Fibroblast of lung (primary cell): ENCODE measurements at regions not wholly inside any gene's neighbourhood (a gene's known extent, or its start where the extent isn't known, plus 50 kb on each side); places are given as distances from the start of the nearest gene placed in this dataset.
"Not testable (repeated sequence)": the region's sequence is repeated elsewhere in the genome, so short reads cannot be mapped to it uniquely, and the experiment has no call there.

Experiments used
- DNase-seq, 2 donors: peaks; one replicate each; pipeline versions ENCODE4 v3.0.0 to v3.0.0-alpha.2; 2010; ENCODE audit warnings: low read depth in 2 of 2
- H2AFZ ChIP-seq: 2 replicates; pipeline ENCODE4 v1.5.1; 2012; ENCODE audit warnings: low read length, control low read depth, inconsistent platforms
- H3K27ac ChIP-seq: 2 replicates; pipeline ENCODE4 v1.5.1; 2011; ENCODE audit warnings: low read length, control low read depth; ENCODE audit not compliant: insufficient read depth
- H3K27me3 ChIP-seq: 2 replicates; pipeline ENCODE4 v1.5.1; 2011; ENCODE audit warnings: mild to moderate bottlenecking, low read length; ENCODE audit not compliant: control insufficient read depth, insufficient read depth
- H3K36me3 ChIP-seq: 2 replicates; pipeline ENCODE4 v1.5.1; 2011; ENCODE audit warnings: low read length; ENCODE audit not compliant: control insufficient read depth, insufficient read depth
- H3K4me1 ChIP-seq: 2 replicates; pipeline ENCODE4 v1.5.1; 2011; ENCODE audit warnings: low read length; ENCODE audit not compliant: control insufficient read depth, insufficient read depth; ENCODE audit errors: extremely low read depth
- H3K4me2 ChIP-seq: 2 replicates; pipeline ENCODE4 v1.5.1; 2011; ENCODE audit warnings: low read length, control low read depth; ENCODE audit not compliant: insufficient read depth; ENCODE audit errors: extremely low read depth
- H3K4me3 ChIP-seq, 4 experiments: fragments of 200-600 bp in 1 of 4; sonication (generic) in 1 of 4; replicated peaks in 1 of 4; 2 replicates each; pipeline ENCODE4 v1.5.1; 2011 to 2016; ENCODE audit warnings: low read length in 4 of 4, low read depth in 3 of 4, mild to moderate bottlenecking in 3 of 4, control low read depth in 2 of 4, inconsistent platforms in 1 of 4, mixed read lengths in 1 of 4; ENCODE audit not compliant: insufficient read depth in 1 of 4; ENCODE audit errors: control extremely low read depth in 1 of 4
- H3K79me2 ChIP-seq: 2 replicates; pipeline ENCODE4 v1.5.1; 2012; ENCODE audit warnings: mild to moderate bottlenecking, low read length, inconsistent platforms; ENCODE audit not compliant: control insufficient read depth, insufficient read depth
- H3K9ac ChIP-seq: 2 replicates; pipeline ENCODE4 v1.5.1; 2011; ENCODE audit warnings: mild to moderate bottlenecking, low read length, control low read depth; ENCODE audit not compliant: insufficient read depth
- H3K9me3 ChIP-seq: 2 replicates; pipeline ENCODE4 v1.5.1; 2012; ENCODE audit warnings: low read depth, low read length; ENCODE audit not compliant: control insufficient read depth, insufficient read depth
- H4K20me1 ChIP-seq: 2 replicates; pipeline ENCODE4 v1.5.1; 2011; ENCODE audit warnings: low read length; ENCODE audit not compliant: control insufficient read depth, insufficient read depth; ENCODE audit errors: extremely low read depth
- EZH2 ChIP-seq: IDR thresholded peaks from 2 replicates; pipeline ENCODE4 v1.5.1; 2012; ENCODE audit warnings: low read length, control low read depth, mild to moderate bottlenecking; ENCODE audit errors: missing control alignments
- TF ChIP-seq, protein P1 (sequence below), 2 donors: IDR thresholded peaks in 1 of 2; conservative IDR thresholded peaks in 1 of 2; 1 replicate in 1 of 2; 2 replicates in 1 of 2; pipeline ENCODE4 v1.5.1; 2011 to 2012; ENCODE audit warnings: low read length in 2 of 2, control low read depth in 1 of 2, inconsistent platforms in 1 of 2, low read depth in 1 of 2, mild to moderate bottlenecking in 1 of 2

DNA sequence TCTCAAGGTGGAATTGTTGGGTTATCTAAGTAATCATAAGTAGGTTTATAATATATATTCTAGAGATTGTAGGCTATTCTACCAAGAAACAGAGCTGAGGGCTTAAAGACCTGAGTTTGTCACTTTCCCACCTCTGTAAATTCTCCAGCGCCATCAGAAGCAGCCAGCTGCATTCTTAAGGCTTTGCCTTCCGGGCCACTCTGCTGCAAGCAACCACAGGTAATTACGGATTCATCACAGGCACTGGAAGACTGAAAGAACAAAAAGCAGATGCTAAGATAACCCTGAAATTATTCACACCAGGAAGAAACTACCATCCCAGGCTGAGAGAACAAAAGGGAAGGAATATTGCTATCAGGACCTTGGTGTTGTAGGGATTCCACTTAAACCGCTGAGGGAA is 137.8 kb upstream of the JCAD start:
- Histone ChIP-seq H3K27me3 (peaks cover 16% of the 10 kb centered on the region), H3K36me3 (no peaks in the 10 kb centered on the region), H3K27ac (no peak overlapping the region), H2AFZ (no peak overlapping the region), H3K79me2 (no peaks in the 10 kb centered on the region), H4K20me1 (no peaks in the 10 kb centered on the region), H3K4me3 (no peak overlapping the region), H3K9me3 (no peaks in the 10 kb centered on the region), H3K4me2 (no peak overlapping the region), H3K9ac (no peak overlapping the region), H3K4me1 (no peaks in the 10 kb centered on the region)
- DNase-seq, result no peak
- TF ChIP-seq, protein P1, sequence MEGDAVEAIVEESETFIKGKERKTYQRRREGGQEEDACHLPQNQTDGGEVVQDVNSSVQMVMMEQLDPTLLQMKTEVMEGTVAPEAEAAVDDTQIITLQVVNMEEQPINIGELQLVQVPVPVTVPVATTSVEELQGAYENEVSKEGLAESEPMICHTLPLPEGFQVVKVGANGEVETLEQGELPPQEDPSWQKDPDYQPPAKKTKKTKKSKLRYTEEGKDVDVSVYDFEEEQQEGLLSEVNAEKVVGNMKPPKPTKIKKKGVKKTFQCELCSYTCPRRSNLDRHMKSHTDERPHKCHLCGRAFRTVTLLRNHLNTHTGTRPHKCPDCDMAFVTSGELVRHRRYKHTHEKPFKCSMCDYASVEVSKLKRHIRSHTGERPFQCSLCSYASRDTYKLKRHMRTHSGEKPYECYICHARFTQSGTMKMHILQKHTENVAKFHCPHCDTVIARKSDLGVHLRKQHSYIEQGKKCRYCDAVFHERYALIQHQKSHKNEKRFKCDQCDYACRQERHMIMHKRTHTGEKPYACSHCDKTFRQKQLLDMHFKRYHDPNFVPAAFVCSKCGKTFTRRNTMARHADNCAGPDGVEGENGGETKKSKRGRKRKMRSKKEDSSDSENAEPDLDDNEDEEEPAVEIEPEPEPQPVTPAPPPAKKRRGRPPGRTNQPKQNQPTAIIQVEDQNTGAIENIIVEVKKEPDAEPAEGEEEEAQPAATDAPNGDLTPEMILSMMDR (conservative IDR thresholded peaks at IDR 0.05 in 1 of 2, IDR thresholded peaks at IDR 0.05 in 1 of 2; ENCODE audit: low read depth in 1 of 2, low read length in 2 of 2), result no peak
- TF ChIP-seq EZH2, result no peak

DNA sequence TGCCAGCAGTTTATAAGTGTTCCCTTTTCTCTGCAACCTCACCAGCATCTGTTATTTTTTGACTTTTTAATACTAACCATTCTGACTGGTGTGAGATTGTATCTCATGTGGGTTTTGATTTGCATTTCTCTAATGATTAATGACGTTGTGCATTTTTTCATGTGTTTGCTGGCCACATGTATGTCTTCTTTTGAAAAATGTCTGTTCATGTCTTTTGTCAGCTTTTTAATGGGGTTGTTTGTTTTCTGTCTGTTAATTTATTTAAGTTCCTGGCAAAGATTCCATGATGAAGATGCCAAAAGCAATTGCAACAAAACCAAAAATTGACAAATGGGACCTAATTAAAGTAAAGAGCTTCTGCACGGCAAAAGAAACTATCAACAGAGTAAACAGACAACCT is 137.2 kb upstream of the JCAD start:
- not testable (repeated sequence) for H3K27ac ChIP-seq, H3K9me3 ChIP-seq, H3K79me2 ChIP-seq, H3K9ac ChIP-seq, H3K4me2 ChIP-seq, H3K36me3 ChIP-seq, H2AFZ ChIP-seq, H3K4me3 ChIP-seq, H3K4me1 ChIP-seq, DNase-seq, H4K20me1 ChIP-seq
- H3K27me3 ChIP-seq, result peaks cover 16% of the 10 kb centered on the region

DNA sequence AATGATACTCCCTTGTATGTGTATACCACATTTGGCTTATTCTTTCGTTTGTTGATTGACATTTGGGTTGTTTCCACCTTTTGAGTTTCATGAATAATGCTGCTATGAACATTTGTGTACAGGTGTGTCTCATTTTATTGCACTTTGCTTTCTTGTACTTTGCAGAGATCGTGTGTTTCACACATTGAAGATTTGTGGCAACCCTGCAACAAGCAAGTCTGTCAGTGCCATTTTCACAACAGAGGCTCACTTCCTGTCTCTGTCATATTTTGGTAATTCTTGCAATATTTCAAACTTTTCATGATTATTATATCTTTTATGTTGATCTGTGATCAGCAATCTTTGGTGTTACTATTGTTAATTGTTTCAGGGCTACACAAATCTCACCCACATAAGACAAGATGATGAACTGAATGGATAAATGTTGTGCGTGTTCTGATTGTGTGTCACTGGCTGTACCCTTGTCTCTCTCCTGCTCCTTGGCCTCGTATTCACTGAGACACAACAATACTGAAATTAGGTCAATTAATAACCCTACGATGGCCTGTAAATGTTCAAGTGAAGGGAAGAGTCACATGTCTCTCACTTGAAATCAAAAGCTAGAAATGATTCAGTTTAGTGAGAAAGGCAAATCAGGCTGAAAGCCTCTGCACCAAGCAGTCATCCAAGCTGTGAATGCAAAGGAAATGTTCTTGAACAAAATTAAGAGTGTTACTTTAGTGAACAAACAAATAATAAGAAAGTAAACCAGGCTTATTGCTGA is 133.6 kb upstream of the JCAD start:
- Histone ChIP-seq H3K36me3 (no peaks in the 10 kb centered on the region), H3K79me2 (no peaks in the 10 kb centered on the region), H3K27me3 (peaks cover 10% of the 10 kb centered on the region), H3K9me3 (no peaks in the 10 kb centered on the region), H2AFZ (no peak overlapping the region), H3K4me2 (no peak overlapping the region), H4K20me1 (no peaks in the 10 kb centered on the region), H3K4me1 (peaks cover 3% of the 10 kb centered on the region), H3K27ac (no peak overlapping the region), H3K9ac (no peak overlapping the region), H3K4me3 (no peak overlapping the region)
- no peak for DNase-seq
- no peak for TF ChIP-seq EZH2
- TF ChIP-seq, protein P1 (conservative IDR thresholded peaks at IDR 0.05 in 1 of 2, IDR thresholded peaks at IDR 0.05 in 1 of 2; ENCODE audit: low read depth in 1 of 2, low read length in 2 of 2), result no peak
